GM10847 (cell line): ENCODE measurements at regions not wholly inside any gene's neighbourhood (a gene's known extent, or its start where the extent isn't known, plus 50 kb on each side); places are given as distances from the start of the nearest gene placed in this dataset.

Experiments used
- POLR2A ChIP-seq: IDR thresholded peaks from 2 replicates; pipeline ENCODE4 v1.6.1; 2011; ENCODE audit not compliant: insufficient read length; ENCODE audit errors: extremely low read depth

- TF ChIP-seq POLR2A, result no peak
These were observed 287.2 kb upstream of the MKLN1 start for GRCh38 chr7:131040467-131040932.

- no peak for TF ChIP-seq POLR2A
These were observed 285.2 kb upstream of the MKLN1 start for GRCh38 chr7:131042269-131043160.

GRCh38 chr7:131045526-131045925 is 282.1 kb upstream of the MKLN1 start:
- no peak for TF ChIP-seq POLR2A

GRCh38 chr7:131046246-131046645 is 281.4 kb upstream of the MKLN1 start:
- no peak for TF ChIP-seq POLR2A

- TF ChIP-seq POLR2A, result no peak
These were observed 279.9 kb upstream of the MKLN1 start for GRCh38 chr7:131047651-131048304.

GRCh38 chr7:131051304-131051703 is 276.4 kb upstream of the MKLN1 start:
- TF ChIP-seq POLR2A, result no peak

- TF ChIP-seq POLR2A, result no peak
These were observed 275.3 kb upstream of the MKLN1 start for GRCh38 chr7:131052285-131052904.

- TF ChIP-seq POLR2A, result no peak
These were observed 271.7 kb upstream of the MKLN1 start for GRCh38 chr7:131056007-131056406.

- no peak for TF ChIP-seq POLR2A
These were observed 270.5 kb upstream of the MKLN1 start for GRCh38 chr7:131057015-131057793.

GRCh38 chr7:131057794-131058070 is 269.9 kb upstream of the MKLN1 start:
- no peak for TF ChIP-seq POLR2A

GRCh38 chr7:131061158-131061557 is 266.5 kb upstream of the MKLN1 start:
- TF ChIP-seq POLR2A, result no peak

GRCh38 chr7:131061818-131062217 is 265.9 kb upstream of the MKLN1 start:
- TF ChIP-seq POLR2A, result no peak

GRCh38 chr7:131066635-131067034 is 261.0 kb upstream of the MKLN1 start:
- TF ChIP-seq POLR2A, result no peak

- no peak for TF ChIP-seq POLR2A
These were observed 260.5 kb upstream of the MKLN1 start for GRCh38 chr7:131067220-131067619.

- TF ChIP-seq POLR2A, result no peak
These were observed 259.1 kb upstream of the MKLN1 start for GRCh38 chr7:131068604-131069021.

- no peak for TF ChIP-seq POLR2A
These were observed 255.7 kb upstream of the MKLN1 start for GRCh38 chr7:131071786-131072504.
